ENCODE measurements at regions not wholly inside any gene's neighbourhood (a gene's known extent, or its start where the extent isn't known, plus 50 kb on each side); places are given as distances from the start of the nearest gene placed in this dataset.
"Not testable (repeated sequence)": the region's sequence is repeated elsewhere in the genome, so short reads cannot be mapped to it uniquely, and the experiment has no call there.

DNA sequence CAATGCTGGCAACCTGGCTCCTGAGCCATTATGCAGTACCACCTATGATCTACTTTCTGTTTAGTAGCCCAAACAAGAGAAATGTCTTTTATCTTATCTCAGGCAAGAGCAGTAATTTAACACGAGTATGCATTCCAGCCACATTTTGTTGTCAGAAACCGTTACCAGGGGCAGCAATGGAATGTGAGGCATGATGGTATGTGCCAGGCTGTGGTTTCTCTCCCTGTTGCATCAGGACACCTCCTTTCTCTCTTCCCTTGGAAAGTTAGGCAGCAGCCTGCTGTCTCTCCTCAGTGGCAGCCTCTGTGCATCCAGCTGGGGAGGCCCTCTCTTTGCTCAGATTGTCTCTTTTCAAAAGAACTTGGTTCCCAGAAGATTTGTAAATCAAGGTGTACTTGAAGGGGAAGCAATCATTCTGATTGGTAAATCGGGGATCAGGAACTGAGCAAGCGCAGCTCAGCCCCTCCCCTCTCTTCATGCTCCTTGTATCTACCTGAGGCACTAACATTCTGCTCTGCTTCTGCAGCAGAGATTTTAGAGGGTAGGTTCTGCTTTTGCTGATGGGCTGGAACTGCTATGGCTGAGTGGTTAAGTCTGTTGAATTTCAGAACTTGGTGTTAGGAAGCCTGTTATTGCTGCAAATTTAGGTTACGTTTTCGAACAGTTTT lies 229.2 kb downstream of the ADAMTS15 start:
- in situ Hi-C loops (cut with HindIII; ENCODE audit: low sequenced_read_pairs) = no loop called here
- no peak overlapping the region for H3K4me3 ChIP-seq (ENCODE audit: low read depth, low read length)
- DNase-seq (ENCODE audit: low read depth) = peak; percentile 49
- TF ChIP-seq CTCF (IDR thresholded peaks at IDR 0.05; ENCODE audit: low read depth, low read length, missing control alignments) = no peak

- no peak for TF ChIP-seq CTCF (IDR thresholded peaks at IDR 0.05; ENCODE audit: low read depth, low read length, missing control alignments)
- in situ Hi-C loops (cut with HindIII; ENCODE audit: low sequenced_read_pairs) = no loop called here
- no peak overlapping the region for H3K4me3 ChIP-seq (ENCODE audit: low read depth, low read length)
- DNase-seq (ENCODE audit: low read depth) = no peak
Measured at GRCh38 chr11:130679247-130679646, 230.8 kb downstream of the ADAMTS15 start.

GRCh38 chr11:130682471-130682870 lies 233.8 kb downstream of the SNX19 start:
- H3K4me3 ChIP-seq (ENCODE audit: low read depth, low read length); in situ Hi-C loops (cut with HindIII; ENCODE audit: low sequenced_read_pairs); DNase-seq (ENCODE audit: low read depth): not testable (repeated sequence)

DNA sequence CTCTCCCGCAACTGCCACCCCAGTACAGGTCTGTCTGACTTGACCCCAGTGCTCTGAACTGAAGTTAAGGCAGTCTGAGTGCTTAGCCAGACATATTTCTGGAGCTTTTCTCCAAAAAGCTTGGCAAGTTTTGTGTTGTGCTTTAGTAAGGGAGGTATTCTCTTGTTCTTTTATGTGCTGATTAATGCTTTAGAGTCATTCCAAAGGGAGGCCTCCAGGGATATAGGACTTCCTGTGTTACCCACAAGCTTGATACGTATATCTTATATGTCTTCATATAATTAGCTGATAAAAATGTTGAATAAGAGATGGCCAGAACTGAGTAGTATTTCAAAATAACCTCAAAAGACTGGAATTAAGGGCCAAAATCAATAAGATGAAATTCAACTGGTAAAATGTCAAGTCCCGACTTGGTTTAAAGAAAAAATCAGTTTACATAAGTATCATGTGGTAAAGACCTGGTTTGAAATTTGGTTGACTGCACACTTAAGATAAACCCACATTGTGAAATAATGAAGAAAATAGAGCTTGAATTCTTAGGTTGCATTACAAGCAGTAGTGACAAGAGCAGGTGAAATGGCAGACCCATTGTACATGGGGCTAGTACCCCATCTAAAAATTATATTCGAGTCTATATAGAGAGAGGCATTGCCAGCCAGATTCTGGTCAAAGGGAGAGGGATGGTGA lies 226.9 kb downstream of the SNX19 start:
- in situ Hi-C loops (cut with HindIII; ENCODE audit: low sequenced_read_pairs) = no loop called here
- no peak for DNase-seq (ENCODE audit: low read depth)

DNA sequence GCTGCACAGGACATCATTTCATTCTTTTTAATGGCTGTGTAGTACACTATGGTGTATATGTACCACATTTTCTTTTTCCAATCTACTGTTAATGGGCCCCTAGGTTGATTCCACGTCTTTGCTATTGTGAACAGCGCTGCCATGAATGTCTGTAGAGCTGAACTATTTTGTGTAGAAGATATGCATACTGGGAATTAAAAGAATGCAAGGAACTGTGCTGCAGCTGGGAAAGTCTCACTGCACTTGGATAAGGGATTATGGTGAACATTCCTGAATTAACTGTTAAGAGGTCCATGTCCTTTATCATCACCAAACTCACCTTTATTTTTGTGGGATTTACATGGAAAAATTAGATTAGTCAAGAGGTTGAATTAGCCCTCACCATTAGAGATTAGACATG lies 224.7 kb downstream of the SNX19 start:
- no peak for DNase-seq (ENCODE audit: low read depth)
- TF ChIP-seq CTCF (IDR thresholded peaks at IDR 0.05; ENCODE audit: low read depth, low read length, missing control alignments) = no peak
- in situ Hi-C loops (cut with HindIII; ENCODE audit: low sequenced_read_pairs) = no loop called here
- no peak overlapping the region for H3K4me3 ChIP-seq (ENCODE audit: low read depth, low read length)

More for the DNA sequence above, 226.9 kb downstream of the SNX19 start:
- no peak overlapping the region for H3K4me3 ChIP-seq (ENCODE audit: low read depth, low read length)
- TF ChIP-seq CTCF (IDR thresholded peaks at IDR 0.05; ENCODE audit: low read depth, low read length, missing control alignments) = no peak

- TF ChIP-seq CTCF (IDR thresholded peaks at IDR 0.05; ENCODE audit: low read depth, low read length, missing control alignments) = no peak
- no peak for DNase-seq (ENCODE audit: low read depth)
- H3K4me3 ChIP-seq (ENCODE audit: low read depth, low read length) = no peak overlapping the region
- in situ Hi-C loops (cut with HindIII; ENCODE audit: low sequenced_read_pairs) = no loop called here
Measured at GRCh38 chr11:130692220-130692619, 224.1 kb downstream of the SNX19 start.

DNA sequence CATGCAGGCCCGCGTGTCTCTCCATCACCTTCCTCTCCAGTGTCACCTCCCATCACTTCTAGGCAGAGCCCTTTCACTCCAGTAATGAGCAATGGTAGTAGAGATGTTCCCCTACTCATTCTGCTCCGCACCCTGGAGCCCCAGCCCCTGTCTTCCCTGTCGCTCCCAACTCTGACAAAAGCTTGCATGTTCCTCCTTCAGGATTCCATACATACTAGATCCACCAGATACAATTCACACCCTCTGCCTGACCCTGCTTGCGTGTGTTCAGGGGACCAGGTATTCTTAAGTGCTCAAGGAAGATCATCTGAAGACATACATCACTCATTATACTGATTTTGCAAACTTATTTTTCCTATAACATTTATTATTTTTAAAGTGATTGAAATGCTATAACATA lies 222.7 kb downstream of the SNX19 start:
- H3K4me3 ChIP-seq (ENCODE audit: low read depth, low read length) = no peak overlapping the region
- DNase-seq (ENCODE audit: low read depth) = no peak
- in situ Hi-C loops (cut with HindIII; ENCODE audit: low sequenced_read_pairs) = no loop called here

More for the DNA sequence above, 222.7 kb downstream of the SNX19 start:
- no peak for TF ChIP-seq CTCF (IDR thresholded peaks at IDR 0.05; ENCODE audit: low read depth, low read length, missing control alignments)

Data from astrocyte of the cerebellum (primary cell).